Smooth muscle cell (in vitro differentiated cells): ENCODE measurements at regions not wholly inside any gene's neighbourhood (a gene's known extent, or its start where the extent isn't known, plus 50 kb on each side); places are given as distances from the start of the nearest gene placed in this dataset.

ENCODE experiments used
- DNase-seq: peaks from one replicate; lab custom pipeline; 2025; ENCODE audit not compliant: unreplicated experiment; lab: John Stamatoyannopoulos, UW
- H2AFZ ChIP-seq: fragments of 200-600 bp; sonication (generic); 2 replicates; pipeline ENCODE4 v1.6.0; 2016; ENCODE audit warnings: antibody characterized with exemption, low read depth, mild to moderate bottlenecking
- H3F3A ChIP-seq: fragments of 200-600 bp; sonication (generic); 2 replicates; pipeline ENCODE4 v1.6.0; 2017; ENCODE audit warnings: antibody characterized with exemption, low read depth
- H3K27ac ChIP-seq: fragments of 200-600 bp; sonication (generic); 2 replicates; pipeline ENCODE4 v1.5.1; 2016; ENCODE audit warnings: low read depth, mild to moderate bottlenecking
- H3K27me3 ChIP-seq: fragments of 200-600 bp; sonication (generic); 2 replicates; pipeline ENCODE4 v1.6.1; 2016; ENCODE audit warnings: low read depth, mild to moderate bottlenecking
- H3K36me3 ChIP-seq: fragments of 200-600 bp; sonication (generic); 2 replicates; pipeline ENCODE4 v1.5.1; 2016; ENCODE audit warnings: low read depth
- H3K4me1 ChIP-seq: fragments of 200-600 bp; sonication (generic); 2 replicates; pipeline ENCODE4 v1.5.1; 2016; ENCODE audit warnings: low read depth
- H3K4me2 ChIP-seq: fragments of 200-600 bp; sonication (generic); 2 replicates; pipeline ENCODE4 v1.6.0; 2016; ENCODE audit warnings: mild to moderate bottlenecking
- H3K4me3 ChIP-seq: fragments of 200-600 bp; sonication (generic); 2 replicates; pipeline ENCODE4 v1.5.1; 2016; ENCODE audit warnings: mild to moderate bottlenecking
- H3K79me2 ChIP-seq: fragments of 200-600 bp; sonication (generic); 2 replicates; pipeline ENCODE4 v1.6.0; 2016; ENCODE audit warnings: low read depth, mild to moderate bottlenecking
- H3K9ac ChIP-seq: fragments of 200-600 bp; sonication (generic); 2 replicates; pipeline ENCODE4 v1.6.0; 2016; ENCODE audit warnings: low read depth
- H3K9me3 ChIP-seq: fragments of 200-600 bp; sonication (generic); replicated peaks from 2 replicates; pipeline ENCODE4 v1.5.1; 2016; ENCODE audit warnings: low read depth
- H4K20me1 ChIP-seq: fragments of 200-600 bp; sonication (generic); 2 replicates; pipeline ENCODE4 v1.6.0; 2016; ENCODE audit warnings: low read depth
- WGBS: methylation state at CpG from one replicate; pipeline ENCODE4 v1.1.7; 2016; ENCODE audit warnings: low lambda C conversion rate; 5-methylcytosine and 5-hydroxymethylcytosine counted together
- TF ChIP-seq, protein P1 (sequence below): fragments of 200-600 bp; sonication (generic); IDR thresholded peaks from 2 replicates; pipeline ENCODE4 v1.5.1; 2017; ENCODE audit warnings: borderline replicate concordance, mild to moderate bottlenecking, antibody characterized with exemption; ENCODE audit not compliant: insufficient read depth, poor library complexity, severe bottlenecking

DNA sequence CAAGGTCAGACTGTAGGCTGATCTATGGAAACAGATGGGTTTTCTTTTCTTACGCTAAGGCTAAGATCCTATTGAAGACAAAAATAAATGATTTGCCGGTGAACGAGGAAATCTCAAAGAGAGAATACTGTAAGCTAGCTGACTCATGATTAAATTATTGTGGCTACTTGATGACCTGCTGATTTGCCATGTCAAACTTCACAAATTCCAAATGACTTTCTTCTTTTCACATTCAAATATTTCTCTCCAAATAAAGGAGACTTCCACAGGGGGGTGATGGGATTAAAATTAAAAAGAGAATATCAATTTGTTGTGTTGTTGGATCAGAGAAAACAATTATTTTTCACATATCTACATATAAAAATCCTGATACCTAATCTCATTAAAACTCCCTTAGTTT, 860.6 kb upstream of the ZWINT start:
- TF ChIP-seq, protein P1, sequence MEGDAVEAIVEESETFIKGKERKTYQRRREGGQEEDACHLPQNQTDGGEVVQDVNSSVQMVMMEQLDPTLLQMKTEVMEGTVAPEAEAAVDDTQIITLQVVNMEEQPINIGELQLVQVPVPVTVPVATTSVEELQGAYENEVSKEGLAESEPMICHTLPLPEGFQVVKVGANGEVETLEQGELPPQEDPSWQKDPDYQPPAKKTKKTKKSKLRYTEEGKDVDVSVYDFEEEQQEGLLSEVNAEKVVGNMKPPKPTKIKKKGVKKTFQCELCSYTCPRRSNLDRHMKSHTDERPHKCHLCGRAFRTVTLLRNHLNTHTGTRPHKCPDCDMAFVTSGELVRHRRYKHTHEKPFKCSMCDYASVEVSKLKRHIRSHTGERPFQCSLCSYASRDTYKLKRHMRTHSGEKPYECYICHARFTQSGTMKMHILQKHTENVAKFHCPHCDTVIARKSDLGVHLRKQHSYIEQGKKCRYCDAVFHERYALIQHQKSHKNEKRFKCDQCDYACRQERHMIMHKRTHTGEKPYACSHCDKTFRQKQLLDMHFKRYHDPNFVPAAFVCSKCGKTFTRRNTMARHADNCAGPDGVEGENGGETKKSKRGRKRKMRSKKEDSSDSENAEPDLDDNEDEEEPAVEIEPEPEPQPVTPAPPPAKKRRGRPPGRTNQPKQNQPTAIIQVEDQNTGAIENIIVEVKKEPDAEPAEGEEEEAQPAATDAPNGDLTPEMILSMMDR, result no peak
- 51% methylated on average over 3 of the region's 3 CpGs for WGBS
- no peak overlapping the region for H3K4me2 ChIP-seq

DNA sequence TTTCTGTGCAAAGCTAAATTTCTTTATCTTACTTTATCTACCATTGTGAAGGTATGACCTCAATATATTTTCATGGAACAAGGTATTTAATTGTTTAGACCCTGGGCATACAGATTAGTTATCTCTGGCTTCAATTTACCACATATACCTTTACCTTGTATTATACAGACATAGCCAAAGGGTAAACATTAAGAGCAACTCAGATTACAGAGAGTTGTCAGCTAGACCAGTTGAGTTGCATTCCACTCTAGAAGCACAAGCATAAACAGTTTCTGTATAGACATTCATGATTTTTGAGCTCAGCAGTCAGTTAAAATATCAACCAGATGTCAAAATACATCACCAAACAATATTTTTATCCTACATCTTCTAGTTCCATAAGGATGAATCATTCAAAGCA, 857.3 kb upstream of the ZWINT start:
- Histone ChIP-seq H3K9ac (no peak overlapping the region), H3K4me1 (peaks cover 11% of the 10 kb centered on the region), H3K79me2 (no peaks in the 10 kb centered on the region), H3K9me3 (no peaks in the 10 kb centered on the region), H3K4me2 (peak overlapping the region; percentile 44), H3K4me3 (no peak overlapping the region), H3K36me3 (no peaks in the 10 kb centered on the region), H3K27me3 (no peaks in the 10 kb centered on the region), H2AFZ (no peak overlapping the region), H3K27ac (peak overlapping the region; percentile 33), H4K20me1 (no peaks in the 10 kb centered on the region), H3F3A (no peaks in the 10 kb centered on the region)
- no peak for DNase-seq
- TF ChIP-seq, protein P1, result no peak

More for the DNA sequence above, 860.6 kb upstream of the ZWINT start:
- no peak overlapping the region for H2AFZ ChIP-seq
- no peaks in the 10 kb centered on the region for H3K36me3 ChIP-seq
- peaks cover 25% of the 10 kb centered on the region for H3K4me1 ChIP-seq
- H3F3A ChIP-seq, result no peaks in the 10 kb centered on the region
- no peaks in the 10 kb centered on the region for H4K20me1 ChIP-seq
- DNase-seq, result no peak
- H3K9ac ChIP-seq, result no peak overlapping the region
- H3K4me3 ChIP-seq, result no peak overlapping the region
- H3K27ac ChIP-seq, result no peak overlapping the region
- no peaks in the 10 kb centered on the region for H3K27me3 ChIP-seq
- no peaks in the 10 kb centered on the region for H3K79me2 ChIP-seq
- no peaks in the 10 kb centered on the region for H3K9me3 ChIP-seq

DNA sequence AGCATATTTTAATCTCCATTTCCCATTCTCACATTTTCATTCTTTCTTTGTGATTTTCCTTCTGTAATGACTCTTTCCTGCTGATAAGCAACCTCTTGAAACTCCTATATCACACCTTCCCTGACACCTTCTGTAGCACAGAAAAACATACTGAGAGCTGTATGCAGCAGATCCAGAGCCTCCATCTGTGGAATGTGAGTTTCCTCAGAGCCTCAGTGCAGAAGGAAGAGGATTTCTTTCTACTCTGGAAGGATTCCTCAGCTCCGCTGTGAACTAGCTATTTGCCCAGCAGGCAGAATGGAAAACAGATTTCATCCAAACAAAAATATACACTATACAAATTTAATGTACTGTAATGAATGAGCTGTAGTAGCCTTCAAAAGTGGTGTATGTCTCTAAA, 841.3 kb upstream of the ZWINT start:
- 43% methylated on average over 1 of the region's 1 CpG for WGBS

GRCh38 chr10:57188846-57189245, 827.8 kb upstream of the ZWINT start:
- Histone ChIP-seq H3K4me3 (no peak overlapping the region), H3K36me3 (no peaks in the 10 kb centered on the region), H4K20me1 (no peaks in the 10 kb centered on the region), H3K9me3 (no peaks in the 10 kb centered on the region), H3K27ac (no peak overlapping the region), H3K4me2 (no peak overlapping the region), H2AFZ (no peak overlapping the region), H3F3A (no peaks in the 10 kb centered on the region), H3K4me1 (no peaks in the 10 kb centered on the region), H3K27me3 (no peaks in the 10 kb centered on the region), H3K79me2 (no peaks in the 10 kb centered on the region), H3K9ac (no peak overlapping the region)
- DNase-seq, result no peak
- WGBS, result 50% methylated on average over 1 of the region's 1 CpG
- TF ChIP-seq, protein P1, result no peak

More for the DNA sequence above, 841.3 kb upstream of the ZWINT start:
- no peaks in the 10 kb centered on the region for H3K9me3 ChIP-seq
- no peak overlapping the region for H3K27ac ChIP-seq
- no peaks in the 10 kb centered on the region for H3K27me3 ChIP-seq
- no peaks in the 10 kb centered on the region for H3K36me3 ChIP-seq
- TF ChIP-seq, protein P1, result no peak
- no peak overlapping the region for H3K4me2 ChIP-seq
- H3K79me2 ChIP-seq, result no peaks in the 10 kb centered on the region
- no peaks in the 10 kb centered on the region for H4K20me1 ChIP-seq
- H3K4me1 ChIP-seq, result no peaks in the 10 kb centered on the region
- H3K9ac ChIP-seq, result no peak overlapping the region
- no peaks in the 10 kb centered on the region for H3F3A ChIP-seq
- no peak for DNase-seq
- H2AFZ ChIP-seq, result no peak overlapping the region
- H3K4me3 ChIP-seq, result no peak overlapping the region
